DND-41 (cell line): ENCODE measurements at regions not wholly inside any gene's neighbourhood (a gene's known extent, or its start where the extent isn't known, plus 50 kb on each side); places are given as distances from the start of the nearest gene placed in this dataset.

Experiments used
- ATAC-seq: fragments of 200-7000 bp; cut with Tn5 transposase; 3 replicates; pipeline ENCODE4 v1.9.1; 2021; ENCODE audit warnings: low read depth; ENCODE audit not compliant: insufficient read depth
- DNase-seq: peaks from one replicate; pipeline ENCODE4 v3.0.0-alpha.2; 2020
- H2AFZ ChIP-seq: 2 replicates; pipeline ENCODE4 v1.6.0; 2012; ENCODE audit warnings: low read depth, low read length
- H3K27ac ChIP-seq: 2 replicates; pipeline ENCODE4 v1.5.1; 2012; ENCODE audit warnings: low read length, inconsistent platforms
- H3K27me3 ChIP-seq: fragments of 200-600 bp; sonication (generic); 2 replicates; pipeline ENCODE4 v1.6.0; 2012; ENCODE audit warnings: low read length, mild to moderate bottlenecking, inconsistent platforms; ENCODE audit not compliant: insufficient read depth, poor library complexity
- H3K36me3 ChIP-seq: 2 replicates; pipeline ENCODE4 v1.5.1; 2012; ENCODE audit warnings: low read length, inconsistent platforms; ENCODE audit not compliant: insufficient read depth
- H3K4me1 ChIP-seq: 2 replicates; pipeline ENCODE4 v1.5.1; 2012; ENCODE audit warnings: mild to moderate bottlenecking, low read length; ENCODE audit not compliant: insufficient read depth
- H3K4me2 ChIP-seq: 2 replicates; pipeline ENCODE4 v1.6.0; 2012; ENCODE audit warnings: mild to moderate bottlenecking, moderate library complexity, low read length, inconsistent platforms; ENCODE audit not compliant: insufficient read depth
- H3K4me3 ChIP-seq, 2 experiments: fragments of 200-600 bp in 1 of 2; shearing (Covaris generic) in 1 of 2; 2 replicates each; pipeline ENCODE4 v1.5.1; 2012 to 2016; ENCODE audit warnings: inconsistent platforms in 2 of 2, low read length in 2 of 2, mild to moderate bottlenecking in 2 of 2, low read depth in 1 of 2, moderate library complexity in 1 of 2
- H3K79me2 ChIP-seq: 2 replicates; pipeline ENCODE4 v1.6.0; 2012; ENCODE audit warnings: low read length, inconsistent platforms; ENCODE audit not compliant: insufficient read depth
- H3K9ac ChIP-seq: 2 replicates; pipeline ENCODE4 v1.6.0; 2012; ENCODE audit warnings: low read depth, mild to moderate bottlenecking, inconsistent platforms, low read length, moderate library complexity
- H3K9me3 ChIP-seq: 2 replicates; pipeline ENCODE4 v1.5.1; 2012; ENCODE audit warnings: low read length, moderate library complexity, mild to moderate bottlenecking, inconsistent platforms; ENCODE audit not compliant: insufficient read depth, severe bottlenecking
- H4K20me1 ChIP-seq: 2 replicates; pipeline ENCODE4 v1.6.0; 2012; ENCODE audit warnings: low read length; ENCODE audit not compliant: insufficient read depth
- CTCF ChIP-seq: IDR thresholded peaks from 2 replicates; pipeline ENCODE4 v1.5.1; 2012; ENCODE audit warnings: borderline replicate concordance, low read length, moderate library complexity, mild to moderate bottlenecking; ENCODE audit not compliant: poor library complexity, severe bottlenecking; ENCODE audit errors: extremely low read depth
- EZH2 ChIP-seq: IDR thresholded peaks from 3 replicates; pipeline ENCODE4 v1.6.1; 2012; ENCODE audit warnings: borderline replicate concordance, low read depth, mild to moderate bottlenecking, moderate library complexity, low read length, inconsistent platforms; ENCODE audit not compliant: severe bottlenecking

GRCh38 chr22:27413702-27414101 lies 387.9 kb downstream of the MN1 start:
- Histone ChIP-seq H3K9me3 (no peaks in the 10 kb centered on the region), H3K79me2 (no peaks in the 10 kb centered on the region), H3K4me2 (no peak overlapping the region), H2AFZ (no peak overlapping the region), H3K27me3 (no peaks in the 10 kb centered on the region), H3K4me1 (no peaks in the 10 kb centered on the region), H3K9ac (no peak overlapping the region), H3K27ac (no peak overlapping the region), H3K4me3 (no peak overlapping the region), H4K20me1 (no peaks in the 10 kb centered on the region), H3K36me3 (no peaks in the 10 kb centered on the region)
- ATAC-seq (no peak), DNase-seq (no peak)
- TF ChIP-seq CTCF (no peak), EZH2 (no peak)

GRCh38 chr22:27416511-27417420 lies 384.8 kb downstream of the MN1 start:
- H2AFZ ChIP-seq, result no peak overlapping the region
- no peak overlapping the region for H3K9ac ChIP-seq
- DNase-seq, result no peak
- no peaks in the 10 kb centered on the region for H3K9me3 ChIP-seq
- H3K27me3 ChIP-seq, result no peaks in the 10 kb centered on the region
- H3K79me2 ChIP-seq, result no peaks in the 10 kb centered on the region
- H4K20me1 ChIP-seq, result no peaks in the 10 kb centered on the region
- no peak overlapping the region for H3K27ac ChIP-seq
- no peak overlapping the region for H3K4me2 ChIP-seq
- H3K4me1 ChIP-seq, result no peaks in the 10 kb centered on the region
- TF ChIP-seq EZH2 (no peak), CTCF (no peak)
- no peak overlapping the region for H3K4me3 ChIP-seq
- H3K36me3 ChIP-seq, result no peaks in the 10 kb centered on the region
- no peak for ATAC-seq

- TF ChIP-seq EZH2 (no peak), CTCF (no peak)
- DNase-seq (no peak), ATAC-seq (no peak)
- no peak overlapping the region for H3K4me3 ChIP-seq
- no peaks in the 10 kb centered on the region for H3K9me3 ChIP-seq
- no peak overlapping the region for H2AFZ ChIP-seq
- no peak overlapping the region for H3K9ac ChIP-seq
- H3K79me2 ChIP-seq, result no peaks in the 10 kb centered on the region
- H3K36me3 ChIP-seq, result no peaks in the 10 kb centered on the region
- H3K27ac ChIP-seq, result no peak overlapping the region
- H4K20me1 ChIP-seq, result no peaks in the 10 kb centered on the region
- no peaks in the 10 kb centered on the region for H3K4me1 ChIP-seq
- no peak overlapping the region for H3K4me2 ChIP-seq
- no peaks in the 10 kb centered on the region for H3K27me3 ChIP-seq
Observed at GRCh38 chr22:27417421-27417814, 384.1 kb downstream of the MN1 start.
